A172 (cell line): ENCODE measurements at regions not wholly inside any gene's neighbourhood (a gene's known extent, or its start where the extent isn't known, plus 50 kb on each side); places are given as distances from the start of the nearest gene placed in this dataset.

Experiments
- DNase-seq: peaks from one replicate; pipeline ENCODE4 v3.0.0-alpha.2; 2015; ENCODE audit warnings: low spot score

DNA sequence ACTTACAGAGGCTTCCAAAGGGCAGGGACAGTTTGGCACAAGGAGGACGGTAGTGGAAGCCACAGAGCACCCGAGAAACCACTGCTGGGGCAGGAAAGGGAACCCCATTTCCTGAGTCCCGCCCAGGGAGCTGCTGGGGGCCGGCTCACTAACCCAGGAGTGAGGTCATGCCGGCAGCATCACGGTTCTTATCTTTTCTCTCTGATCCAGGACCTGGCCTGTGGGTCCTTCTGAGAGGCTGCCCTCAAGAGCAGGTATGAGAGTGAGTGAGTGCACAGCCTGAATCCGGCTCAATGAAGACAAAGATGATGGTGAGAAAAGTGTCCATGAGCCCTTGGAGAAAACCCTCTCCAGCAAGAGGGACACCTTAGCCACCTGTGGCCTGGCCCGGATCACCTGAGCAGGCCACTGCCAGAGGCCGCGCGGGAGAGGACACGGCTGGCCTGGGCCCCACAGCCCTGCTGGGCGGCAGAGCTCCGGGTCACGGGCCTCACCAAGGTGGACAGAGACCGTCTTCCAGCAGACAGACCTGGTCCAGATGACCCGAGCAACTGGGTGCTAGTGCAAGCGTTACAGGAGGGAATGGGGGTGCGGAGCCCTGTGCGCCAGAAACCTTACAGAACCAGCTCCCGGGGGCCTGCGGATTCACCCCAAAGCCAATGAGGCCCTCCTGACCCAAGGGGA, 94.9 kb downstream of the RIPK4 start:
- peak; percentile 36 for DNase-seq

DNA sequence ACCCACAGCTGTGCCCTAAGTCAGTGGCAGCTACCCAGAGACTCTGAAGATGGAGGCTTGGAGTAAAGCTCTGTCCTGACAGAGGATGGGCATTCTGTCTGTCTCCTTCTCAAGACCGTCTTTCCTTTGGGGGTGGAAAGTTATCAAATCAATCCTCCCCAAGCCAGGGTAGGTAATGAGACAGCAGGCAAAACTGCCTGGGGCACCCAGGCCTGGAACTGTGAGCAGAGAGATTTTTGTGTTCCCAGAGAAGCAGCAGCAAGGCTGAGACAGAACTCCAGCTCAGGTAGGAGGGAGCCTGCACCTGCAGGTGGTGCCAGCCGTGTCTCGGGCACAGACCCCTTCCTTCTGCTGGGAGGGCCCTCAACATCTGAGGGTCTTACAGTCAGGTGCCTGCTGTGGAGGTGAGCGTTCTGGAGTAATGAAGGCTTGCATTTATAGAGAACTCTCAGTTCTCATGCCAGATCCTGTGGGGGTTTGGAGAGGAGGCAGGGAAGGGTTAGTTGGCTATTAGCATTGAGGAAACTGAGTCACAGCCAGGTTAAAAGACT, 95.6 kb downstream of the RIPK4 start:
- no peak for DNase-seq

DNA sequence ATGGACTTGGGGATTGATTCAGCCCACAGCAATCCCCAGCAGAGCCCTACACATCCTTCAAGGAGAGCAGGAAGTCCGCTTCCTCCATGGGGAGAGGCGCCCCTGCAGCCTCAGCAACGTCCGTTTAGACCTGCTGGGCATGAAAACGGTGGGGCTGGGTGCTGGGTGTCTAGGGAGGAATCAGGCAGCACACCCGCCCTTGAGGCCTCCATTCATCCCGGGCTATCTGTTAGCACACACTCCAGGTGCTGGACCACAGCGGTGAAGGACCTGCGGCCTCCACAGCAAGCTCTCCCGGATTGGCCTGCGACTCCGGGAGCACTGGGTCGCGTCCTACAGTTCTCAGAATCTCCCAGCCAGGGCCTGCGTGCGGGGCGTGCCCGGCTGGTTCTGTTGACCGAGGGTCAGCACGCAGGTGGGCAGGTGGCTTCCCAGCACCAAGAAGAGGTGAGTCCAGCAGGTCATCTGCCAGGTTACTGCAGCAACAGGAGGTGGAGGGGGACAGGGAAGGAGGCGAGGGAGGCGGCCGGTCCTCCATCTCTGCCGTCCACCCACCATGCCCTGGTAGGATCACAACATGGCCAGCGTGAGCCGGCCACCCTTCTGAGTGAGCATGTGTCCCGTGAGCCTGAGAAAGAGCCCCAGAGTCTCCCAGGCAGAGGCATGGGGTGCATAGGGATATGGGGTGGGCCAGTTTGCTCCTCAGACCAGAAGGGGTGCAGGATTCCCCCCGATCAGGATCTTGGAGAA, 96.6 kb downstream of the RIPK4 start:
- no peak for DNase-seq

DNA sequence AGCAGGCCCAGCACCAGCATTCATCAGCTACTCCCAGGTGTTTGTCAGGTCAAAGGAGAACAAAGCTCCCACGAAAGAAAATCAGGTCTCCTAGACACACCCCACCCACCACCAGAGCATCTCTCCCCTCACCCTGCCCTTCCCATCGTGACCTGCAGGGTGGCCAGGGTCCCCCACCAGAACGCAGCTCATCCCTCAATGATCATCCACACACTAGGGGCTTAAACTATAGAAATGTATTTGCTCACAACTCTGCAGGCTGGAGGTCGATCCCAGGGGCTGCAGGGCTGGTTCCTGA, 97.4 kb downstream of the RIPK4 start:
- no peak for DNase-seq

DNA sequence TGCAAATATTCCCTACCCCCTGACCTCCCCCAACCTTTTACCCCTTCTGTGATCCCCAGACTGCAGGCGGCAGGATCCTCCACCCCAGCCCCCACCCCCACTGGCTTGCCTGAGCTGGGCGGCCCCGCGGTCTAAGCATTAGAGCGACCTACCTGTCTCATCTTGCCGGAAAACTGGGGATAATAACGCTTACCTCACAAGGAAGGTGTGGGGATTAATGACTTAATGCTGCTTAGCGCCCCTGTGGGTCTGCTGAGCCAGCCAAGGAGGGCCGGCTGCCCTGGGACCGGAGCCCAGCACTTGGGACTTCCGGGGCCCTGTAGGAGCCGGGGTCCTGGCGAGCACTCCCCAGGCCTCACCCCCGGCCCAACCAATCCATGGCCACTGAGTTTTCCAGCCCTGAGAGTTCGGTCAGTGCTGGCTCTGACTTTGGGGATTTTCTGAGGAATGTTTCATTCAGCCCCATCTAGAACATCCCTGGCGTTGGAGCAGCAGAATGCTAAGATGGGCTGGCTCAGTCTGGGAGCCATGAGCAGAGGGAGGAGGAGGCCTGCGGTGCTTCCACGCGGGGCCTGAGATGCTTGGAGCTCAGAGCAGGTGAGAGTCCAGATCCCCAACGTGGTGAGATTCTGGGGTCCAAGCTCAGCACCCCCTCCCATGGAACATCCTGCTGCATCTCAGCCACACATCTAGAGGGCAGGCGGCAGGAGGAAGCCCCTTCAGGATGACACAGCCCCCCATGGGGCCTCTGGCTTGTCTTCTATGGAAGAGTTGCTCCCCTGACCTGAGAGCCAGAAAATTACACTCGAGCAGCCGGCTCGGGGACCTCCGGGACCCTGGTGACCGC, 97.9 kb downstream of the RIPK4 start:
- no peak for DNase-seq

DNA sequence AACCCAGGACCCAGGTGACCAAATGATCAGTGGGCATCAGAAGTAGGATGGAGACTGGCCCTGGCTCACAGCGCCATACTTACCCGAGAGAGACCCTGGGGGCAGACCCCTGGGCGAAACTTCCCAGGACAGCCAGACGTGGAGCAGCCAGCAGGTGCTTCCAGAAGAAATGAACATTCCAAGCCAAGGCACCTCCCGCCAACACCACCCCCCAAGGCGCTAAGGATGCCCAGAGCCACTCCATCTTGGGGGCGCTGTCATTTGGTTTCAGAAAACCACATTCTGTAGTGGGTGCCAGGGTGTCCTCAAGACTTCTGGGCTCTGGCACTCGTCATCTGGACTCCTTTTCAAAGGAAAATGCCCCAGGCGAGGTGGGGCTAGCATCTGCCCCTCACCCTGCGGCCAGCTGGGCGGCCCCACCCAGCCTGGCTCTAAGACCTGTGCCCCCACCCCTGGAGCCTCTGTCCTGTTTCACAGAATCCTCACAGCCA, 98.8 kb downstream of the RIPK4 start:
- no peak for DNase-seq

DNA sequence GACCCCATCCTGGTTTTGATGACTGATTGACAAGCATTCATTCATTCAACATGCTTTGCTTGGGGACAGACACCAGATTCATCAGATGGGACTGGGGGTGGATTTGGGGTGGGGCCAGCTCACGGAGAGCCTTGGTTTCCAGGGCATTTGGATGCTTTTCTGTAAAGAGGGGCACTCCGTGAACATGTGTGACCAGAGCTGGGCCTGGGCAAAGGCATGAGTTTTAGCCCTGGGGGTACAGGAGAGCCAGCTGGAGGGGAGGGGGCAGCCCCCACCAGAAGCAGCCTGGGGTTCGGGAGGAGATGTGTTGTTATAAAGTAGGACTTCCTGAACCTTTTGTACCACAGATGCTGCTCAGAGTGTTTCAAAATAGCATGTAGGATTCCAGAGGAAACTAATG, 99.7 kb downstream of the RIPK4 start:
- DNase-seq: no peak

DNA sequence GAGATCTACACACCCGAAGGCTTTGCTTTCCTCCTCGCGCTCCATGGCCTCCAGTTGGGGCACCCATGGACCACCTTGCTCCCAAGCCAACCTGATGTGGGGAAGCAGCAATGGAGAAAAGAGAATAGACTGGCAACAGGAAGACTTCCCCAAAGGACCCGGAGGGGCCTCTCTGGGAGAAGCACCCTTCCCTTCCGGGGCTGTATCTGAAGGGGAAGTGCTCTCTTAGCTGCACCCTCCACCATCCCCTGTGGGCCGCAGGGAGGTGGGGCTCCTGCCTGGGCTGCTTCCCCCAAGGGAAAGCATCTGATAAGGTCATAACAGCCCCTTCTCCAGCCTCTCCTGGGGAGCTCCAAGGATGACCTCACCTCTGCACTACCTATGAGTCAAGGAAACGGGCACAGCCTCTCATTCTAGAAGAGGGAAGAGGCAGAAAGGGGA, 100.2 kb downstream of the RIPK4 start:
- no peak for DNase-seq

DNA sequence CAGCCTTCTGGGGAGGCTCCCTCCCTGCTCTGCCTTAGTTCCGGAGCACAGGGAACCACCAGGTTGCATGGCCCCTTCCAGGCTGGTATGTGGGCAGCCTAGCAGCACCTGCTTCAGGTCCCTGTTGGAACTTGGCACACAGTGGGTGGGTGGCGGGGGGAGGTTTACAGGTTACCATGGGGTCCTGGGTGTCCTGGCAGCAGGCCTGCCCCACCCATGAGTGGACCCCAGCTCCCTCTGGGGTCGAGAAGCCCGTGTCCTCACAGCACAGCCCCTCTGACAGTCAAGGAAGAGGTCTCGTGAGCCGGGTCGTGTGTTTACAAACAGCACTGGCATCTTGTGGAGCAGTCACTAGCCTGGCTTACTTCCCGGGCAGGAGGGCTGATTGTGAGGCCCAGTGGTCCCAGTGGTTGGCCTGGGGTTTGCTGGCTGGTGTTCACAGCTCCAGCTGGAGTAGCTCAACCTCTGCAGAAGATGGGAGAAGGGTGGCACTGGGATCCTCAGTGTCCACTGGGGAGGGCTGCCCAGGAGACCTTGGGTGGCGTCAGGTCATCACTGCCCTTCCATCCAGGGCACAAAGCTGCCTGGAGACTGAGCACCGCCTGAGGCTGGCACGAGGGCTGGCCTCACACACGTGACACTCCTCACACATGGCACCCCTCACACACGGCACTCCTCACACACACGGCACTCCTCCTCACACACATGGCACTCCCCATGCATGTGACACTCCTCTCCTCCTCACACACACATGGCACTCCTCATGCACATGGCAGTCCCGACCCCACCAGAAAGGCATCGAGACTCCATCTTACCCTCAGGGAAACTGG, 100.9 kb downstream of the RIPK4 start:
- no peak for DNase-seq

DNA sequence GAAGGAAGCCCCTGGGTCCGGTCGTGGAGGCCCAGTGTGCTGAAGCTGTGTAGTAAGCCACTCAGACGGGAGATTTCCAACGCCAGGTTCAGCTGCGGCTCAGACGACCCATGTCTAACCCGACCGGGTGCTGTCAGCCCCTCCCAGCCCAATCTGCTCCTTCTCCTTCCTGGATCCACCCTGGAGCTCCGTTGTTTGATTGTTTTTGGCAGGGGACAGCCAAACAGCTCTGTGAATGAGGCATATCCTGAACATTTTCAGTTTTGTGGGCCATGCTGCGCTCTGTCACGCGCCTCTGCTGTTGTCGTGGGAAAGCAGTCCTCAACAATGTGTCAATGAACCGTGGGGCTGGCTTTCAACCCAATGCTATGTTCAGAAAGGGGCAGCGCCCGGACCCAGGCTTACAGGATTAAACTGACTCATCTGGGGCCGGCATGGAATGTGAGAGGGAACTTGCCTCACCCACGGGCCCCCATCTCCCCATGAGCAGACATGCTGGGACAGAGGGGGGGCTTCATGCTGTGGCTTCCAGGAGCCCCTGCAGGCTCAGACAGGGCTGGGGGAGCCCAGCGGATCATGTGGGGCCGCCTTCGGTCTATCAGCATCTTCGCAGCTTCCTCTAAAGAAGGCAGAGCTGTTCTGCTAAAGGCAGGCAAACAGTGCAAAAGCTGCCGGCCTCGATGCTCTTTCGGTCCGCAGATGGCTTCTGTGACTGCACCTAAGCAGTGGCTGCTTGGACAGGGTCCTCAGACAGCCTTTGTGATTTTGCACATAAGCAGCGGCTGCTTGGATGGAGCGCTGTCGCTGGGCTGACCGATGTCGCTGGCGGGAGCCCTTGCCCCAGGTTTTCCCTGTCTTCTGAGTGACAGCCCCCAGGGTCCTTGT, 101.7 kb downstream of the RIPK4 start:
- DNase-seq: peak; percentile 67

DNA sequence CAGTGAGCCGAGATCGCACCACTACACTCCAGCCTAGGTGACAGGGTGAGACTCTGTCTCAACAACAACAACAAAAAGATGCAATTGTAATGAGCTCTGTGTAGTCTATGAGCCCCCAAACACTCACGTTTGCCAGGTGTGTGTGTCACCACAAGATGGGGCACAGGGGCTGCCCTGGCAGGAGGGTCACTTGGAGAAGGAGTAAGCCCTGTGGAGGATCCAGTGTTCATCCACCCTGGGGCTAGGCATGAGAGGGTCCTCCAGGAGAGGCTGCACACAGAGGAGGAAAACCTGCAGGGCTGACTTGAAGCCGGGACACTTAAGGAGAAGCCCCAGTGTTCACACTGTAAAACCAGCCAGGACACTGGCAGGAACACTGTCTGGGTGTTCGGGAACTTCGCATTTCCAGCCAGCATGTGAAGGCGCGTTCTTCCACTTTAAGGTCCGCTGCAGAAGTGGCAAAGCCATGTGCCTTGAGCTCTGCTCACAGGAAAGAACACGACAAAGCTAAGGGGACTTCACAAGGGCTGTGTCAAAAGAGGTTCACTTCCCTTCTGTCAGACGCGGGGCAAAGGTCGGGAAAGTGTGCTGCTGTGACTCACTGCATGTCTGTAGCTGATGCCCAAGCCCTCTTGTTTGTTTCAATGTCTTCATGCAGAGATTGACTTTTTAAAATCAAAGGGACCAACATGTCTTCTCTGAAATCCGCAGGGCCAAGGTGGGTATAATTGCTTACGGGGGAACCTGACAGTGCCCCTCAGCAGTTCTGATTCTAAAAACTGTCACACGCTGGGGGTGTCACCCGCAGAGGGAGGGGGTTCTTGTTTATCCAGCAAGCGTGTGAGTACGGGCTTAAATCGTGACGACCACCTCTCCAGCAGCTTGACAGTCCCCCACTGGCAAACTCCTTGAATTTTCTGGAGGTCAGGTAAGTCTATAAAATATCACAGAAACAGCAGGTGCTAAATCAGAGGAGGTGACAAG, 102.8 kb downstream of the RIPK4 start:
- DNase-seq: peak; percentile 58

DNA sequence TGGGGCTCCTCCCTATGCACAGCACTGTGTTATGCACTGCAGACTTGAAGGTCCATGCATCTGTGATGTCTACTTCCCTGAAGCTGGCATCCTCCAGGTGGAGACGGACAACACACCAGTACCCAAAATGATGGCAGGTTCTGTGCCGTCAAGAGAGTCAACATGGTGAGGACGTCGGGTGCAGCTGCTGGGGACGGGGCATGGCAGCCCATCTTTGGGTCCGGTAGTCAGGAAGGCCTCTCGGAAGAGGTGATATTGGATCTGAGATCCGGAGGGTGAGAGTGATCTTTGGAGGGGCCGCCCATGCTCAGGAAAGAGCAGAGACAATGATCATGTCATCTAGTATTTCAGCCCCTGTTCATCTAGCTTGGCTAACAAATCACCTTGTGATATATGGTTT, 104.1 kb downstream of the RIPK4 start:
- DNase-seq: no peak

DNA sequence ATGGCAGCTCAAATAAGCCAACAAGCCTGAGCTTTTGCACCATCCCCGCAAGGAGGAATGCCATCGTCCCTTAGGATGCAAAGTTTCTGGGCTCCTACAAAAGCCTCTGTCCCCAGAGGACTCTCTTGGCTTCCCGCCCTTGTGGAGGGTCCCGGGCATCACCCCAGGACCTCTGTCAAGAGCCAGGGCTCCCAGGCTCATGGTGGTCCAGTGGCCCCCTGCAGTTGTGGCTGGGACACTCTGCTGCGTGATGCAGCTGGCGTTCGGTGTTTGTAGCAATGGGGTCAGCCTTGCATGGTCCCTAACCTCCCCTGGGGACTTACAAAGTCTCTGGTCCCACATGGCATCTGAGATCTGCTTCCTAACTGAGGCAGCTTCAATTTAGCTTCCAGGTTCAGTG, 104.7 kb downstream of the RIPK4 start:
- DNase-seq: no peak

DNA sequence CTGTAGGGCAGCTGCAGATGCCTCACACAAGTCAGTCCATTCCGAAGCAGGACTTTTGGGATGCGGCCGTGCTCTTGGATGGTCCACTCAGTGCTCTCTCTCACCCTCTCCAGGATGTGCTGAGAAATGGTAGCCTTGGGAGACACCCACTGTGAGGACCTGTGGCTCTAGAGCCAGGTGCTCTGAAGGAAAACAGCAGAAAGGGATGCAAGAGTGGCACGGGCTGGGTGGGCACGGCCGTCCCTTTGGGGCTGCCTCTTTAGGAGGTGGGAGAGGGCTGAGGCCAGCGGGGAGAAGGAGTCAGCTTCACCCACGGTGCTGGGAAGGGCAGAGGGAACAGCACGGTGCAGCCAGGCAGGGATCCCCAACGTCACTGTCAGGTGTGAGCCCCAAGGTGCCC, 106.1 kb downstream of the RIPK4 start:
- DNase-seq: no peak

DNA sequence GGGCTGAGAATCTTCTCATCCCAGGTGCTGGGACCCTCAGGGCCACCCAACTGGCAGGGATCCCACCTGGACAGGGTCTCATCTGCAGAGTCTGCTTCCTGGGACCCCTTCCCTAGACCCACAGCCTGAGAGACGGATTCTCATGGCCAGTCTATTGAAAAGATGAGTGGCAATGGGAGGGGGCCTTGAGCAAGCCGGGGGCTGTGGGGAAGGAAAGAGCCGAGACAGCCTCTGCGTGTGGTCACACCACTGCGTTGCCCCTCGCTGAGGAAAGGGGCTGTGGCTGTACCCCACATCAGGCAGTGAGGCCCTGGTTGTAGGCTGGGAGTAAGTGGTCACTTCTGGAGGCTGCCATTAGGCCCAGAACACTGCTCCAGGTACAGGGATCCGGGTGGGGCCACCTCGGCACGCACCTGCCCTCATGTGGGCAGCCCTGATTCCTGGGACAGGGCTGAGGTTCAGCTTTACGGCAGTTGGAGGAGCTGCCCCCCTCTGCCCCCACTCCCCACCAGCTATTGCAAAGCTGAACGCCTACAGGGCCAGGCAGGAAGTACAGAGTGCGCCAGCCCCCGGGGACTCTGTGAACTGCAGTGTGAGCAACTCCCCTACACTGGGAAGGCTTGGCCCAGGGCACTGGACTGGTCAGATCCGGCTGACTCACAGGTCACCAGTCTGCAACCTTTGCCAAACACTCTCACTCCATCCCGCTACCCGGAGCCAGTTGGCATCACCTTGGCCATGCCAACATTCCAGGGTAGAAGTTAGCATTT, 106.9 kb downstream of the RIPK4 start:
- DNase-seq: peak; percentile 92

DNA sequence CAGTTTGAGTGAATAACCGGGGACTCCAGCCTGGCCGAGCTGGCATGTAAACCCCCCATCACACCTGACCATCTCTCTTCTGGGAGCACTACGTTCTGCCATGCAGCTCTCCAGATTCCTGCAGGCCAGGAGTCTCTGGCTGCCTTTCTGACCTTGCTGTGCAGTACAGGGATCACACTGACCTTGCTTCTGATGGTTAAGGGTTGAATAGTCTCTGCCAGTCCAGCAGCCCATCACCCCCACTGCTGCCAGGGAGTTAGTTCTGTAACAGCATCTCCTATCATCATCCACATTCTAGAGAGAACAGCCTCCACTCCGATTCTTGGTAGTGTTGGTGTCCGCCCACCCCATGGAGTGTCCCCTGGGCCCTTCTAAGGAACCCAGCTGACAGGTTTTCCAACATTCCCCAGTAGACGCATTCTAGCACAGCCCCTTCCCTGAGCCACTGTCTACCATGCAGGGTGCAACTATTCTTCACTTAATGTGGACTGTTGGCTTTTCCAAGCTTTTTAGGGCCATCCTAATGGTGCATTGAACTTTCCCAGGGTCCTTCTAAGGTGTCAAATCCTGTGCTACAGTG, 109.8 kb downstream of the RIPK4 start:
- no peak for DNase-seq

DNA sequence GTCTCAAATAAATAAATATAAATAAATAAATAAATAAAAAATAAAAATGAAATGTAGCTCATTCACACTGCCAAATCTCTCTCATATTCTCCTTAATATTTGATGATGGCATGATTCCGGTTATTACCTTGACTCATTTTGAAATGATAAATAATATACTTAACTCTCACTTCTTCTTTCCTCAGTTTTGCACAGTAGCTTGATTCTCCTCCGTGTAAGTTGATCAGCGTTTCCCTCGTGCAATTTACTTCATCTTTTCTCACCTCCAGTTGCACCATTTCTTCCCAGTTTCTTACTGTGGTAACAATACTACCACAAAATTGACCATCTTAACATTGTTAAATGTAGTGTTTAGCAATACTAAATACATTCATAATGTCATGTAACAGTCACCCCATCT, 111.6 kb downstream of the RIPK4 start:
- DNase-seq: no peak

DNA sequence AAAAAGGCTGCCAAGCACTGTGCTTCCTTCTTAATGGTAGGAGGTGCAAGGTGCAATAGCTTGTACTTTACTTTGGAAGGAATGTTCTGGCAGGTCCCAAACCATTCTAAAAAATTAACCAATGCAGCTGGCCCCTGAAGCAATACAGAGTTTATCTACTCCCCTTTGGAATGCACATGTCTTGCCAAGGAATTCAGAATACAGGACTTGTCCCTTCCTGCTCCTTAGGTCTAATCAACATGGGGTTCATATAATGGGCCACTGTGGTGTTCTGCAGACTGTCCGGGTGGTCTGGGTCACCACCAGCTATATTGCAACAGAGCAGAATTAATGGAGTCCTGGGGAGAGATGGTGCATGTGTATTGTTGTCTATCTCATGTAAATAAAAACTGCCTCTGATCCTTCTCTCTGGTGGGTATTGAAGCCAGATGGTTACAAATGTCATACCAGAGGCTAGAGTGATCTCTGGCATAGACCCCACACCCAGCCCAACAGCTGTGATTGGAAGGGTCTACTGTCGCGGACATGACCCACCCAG, 112.8 kb downstream of the RIPK4 start:
- peak; percentile 66 for DNase-seq
